Thoracic aorta (tissue), 2 donors: ENCODE measurements at regions not wholly inside any gene's neighbourhood (a gene's known extent, or its start where the extent isn't known, plus 50 kb on each side); places are given as distances from the start of the nearest gene placed in this dataset.

Experiments used
- ATAC-seq: fragments of 150-250 bp; one replicate; pipeline ENCODE4 v1.8.0; 2017; ENCODE audit warnings: low read depth; ENCODE audit not compliant: insufficient number of reproducible peaks, low FRiP score
- DNase-seq: peaks from one replicate; pipeline ENCODE4 v3.0.0-alpha.2; 2020; ENCODE audit warnings: low spot score
- H3K27ac ChIP-seq, 2 donors: fragments of 200-600 bp; sonication (generic); 1 replicate in 1 of 2; 2 replicates in 1 of 2; pipeline ENCODE4 v1.5.1; 2016; ENCODE audit warnings: mild to moderate bottlenecking in 2 of 2, moderate library complexity in 2 of 2
- H3K27me3 ChIP-seq: fragments of 200-600 bp; sonication (generic); replicated peaks from 2 replicates; pipeline ENCODE4 v1.6.0; 2016; ENCODE audit warnings: mild to moderate bottlenecking; ENCODE audit not compliant: insufficient read depth
- H3K36me3 ChIP-seq: fragments of 200-600 bp; sonication (generic); one replicate; pipeline ENCODE4 v1.5.1; 2016
- H3K4me1 ChIP-seq, 2 donors: fragments of 200-600 bp; sonication (generic); 1 replicate in 1 of 2; 2 replicates in 1 of 2; pipeline versions ENCODE4 v1.5.1 to v1.6.0; 2016; ENCODE audit warnings: low read depth in 2 of 2, mild to moderate bottlenecking in 1 of 2; ENCODE audit not compliant: control insufficient read depth in 1 of 2
- H3K4me3 ChIP-seq: fragments of 200-600 bp; sonication (generic); 2 replicates; pipeline ENCODE4 v1.5.1; 2016; ENCODE audit warnings: mild to moderate bottlenecking
- H3K9me3 ChIP-seq: fragments of 200-600 bp; sonication (generic); 2 replicates; pipeline ENCODE4 v1.5.1; 2016
- TF ChIP-seq, protein P1 (sequence below): fragments of 200-600 bp; sonication (generic); IDR thresholded peaks from one replicate; pipeline ENCODE4 v1.5.1; 2019; ENCODE audit warnings: antibody characterized with exemption

DNA sequence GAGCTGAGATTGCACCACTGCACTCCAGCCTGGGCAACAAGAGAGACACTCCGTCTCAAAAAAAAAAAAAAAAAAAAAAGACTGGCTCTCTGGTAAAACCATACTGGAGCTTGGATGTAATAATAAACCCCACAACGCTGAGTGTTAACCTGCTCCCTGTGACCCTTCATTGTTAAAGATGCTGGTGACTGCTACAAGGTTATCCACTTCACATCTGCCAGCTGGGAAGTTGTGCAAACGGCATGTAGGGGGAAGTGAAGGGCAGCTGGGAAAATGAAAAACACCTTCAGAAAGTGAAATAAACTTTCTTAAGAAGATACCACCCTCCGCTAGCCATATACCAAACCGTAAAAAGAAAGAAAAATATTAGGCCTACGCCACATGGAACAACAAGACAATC lies 131.0 kb upstream of the NUDT7 start:
- no peak overlapping the region for H3K27ac ChIP-seq
- H3K4me1 ChIP-seq: no peaks in the 10 kb centered on the region
- H3K9me3 ChIP-seq: no peaks in the 10 kb centered on the region
- H3K27me3 ChIP-seq: no peaks in the 10 kb centered on the region
- DNase-seq (no peak), ATAC-seq (no peak)
- H3K36me3 ChIP-seq: no peaks in the 10 kb centered on the region
- H3K4me3 ChIP-seq: no peak overlapping the region
- TF ChIP-seq, protein P1, sequence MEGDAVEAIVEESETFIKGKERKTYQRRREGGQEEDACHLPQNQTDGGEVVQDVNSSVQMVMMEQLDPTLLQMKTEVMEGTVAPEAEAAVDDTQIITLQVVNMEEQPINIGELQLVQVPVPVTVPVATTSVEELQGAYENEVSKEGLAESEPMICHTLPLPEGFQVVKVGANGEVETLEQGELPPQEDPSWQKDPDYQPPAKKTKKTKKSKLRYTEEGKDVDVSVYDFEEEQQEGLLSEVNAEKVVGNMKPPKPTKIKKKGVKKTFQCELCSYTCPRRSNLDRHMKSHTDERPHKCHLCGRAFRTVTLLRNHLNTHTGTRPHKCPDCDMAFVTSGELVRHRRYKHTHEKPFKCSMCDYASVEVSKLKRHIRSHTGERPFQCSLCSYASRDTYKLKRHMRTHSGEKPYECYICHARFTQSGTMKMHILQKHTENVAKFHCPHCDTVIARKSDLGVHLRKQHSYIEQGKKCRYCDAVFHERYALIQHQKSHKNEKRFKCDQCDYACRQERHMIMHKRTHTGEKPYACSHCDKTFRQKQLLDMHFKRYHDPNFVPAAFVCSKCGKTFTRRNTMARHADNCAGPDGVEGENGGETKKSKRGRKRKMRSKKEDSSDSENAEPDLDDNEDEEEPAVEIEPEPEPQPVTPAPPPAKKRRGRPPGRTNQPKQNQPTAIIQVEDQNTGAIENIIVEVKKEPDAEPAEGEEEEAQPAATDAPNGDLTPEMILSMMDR: no peak

DNA sequence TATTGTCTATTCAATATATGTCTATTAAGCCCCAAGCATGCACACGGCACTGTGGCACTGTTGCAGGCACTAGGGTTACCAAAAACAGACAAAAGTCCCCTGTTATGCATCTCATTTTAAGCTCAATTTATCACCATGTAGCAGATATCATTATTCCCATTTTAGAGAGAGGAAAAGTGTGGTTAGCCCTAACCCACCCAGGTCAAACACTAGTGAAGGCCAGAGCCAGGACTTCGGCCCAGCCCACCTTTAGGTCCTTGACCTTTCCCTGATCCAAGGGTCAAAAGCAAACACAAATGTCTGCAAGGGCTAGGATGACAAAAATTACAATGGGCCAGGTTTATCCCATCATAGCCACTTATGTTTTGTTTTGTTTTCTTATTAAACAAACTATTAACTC lies 130.3 kb upstream of the NUDT7 start:
- TF ChIP-seq, protein P1: no peak

DNA sequence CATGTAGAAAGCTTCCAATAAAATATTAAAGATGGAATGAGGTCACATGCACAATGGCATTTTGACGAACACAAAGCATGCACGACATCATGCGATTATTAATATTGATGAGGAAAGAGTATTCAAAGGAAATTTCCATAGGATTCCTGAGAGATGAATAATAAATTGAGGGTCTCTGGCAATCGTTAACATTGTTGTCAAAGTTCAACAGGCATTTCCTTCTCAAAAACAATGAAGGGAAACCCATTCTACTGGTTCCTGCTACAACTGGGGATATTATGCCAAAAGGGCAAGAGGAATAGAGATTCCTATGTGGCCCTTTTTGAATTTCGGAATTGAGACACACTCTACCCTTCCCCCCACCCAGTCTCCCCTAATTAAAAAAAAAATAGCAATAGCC lies 128.3 kb upstream of the NUDT7 start:
- H3K4me1 ChIP-seq: no peaks in the 10 kb centered on the region
- no peak for ATAC-seq
- TF ChIP-seq, protein P1: no peak
- no peak for DNase-seq
- H3K4me3 ChIP-seq: no peak overlapping the region
- no peaks in the 10 kb centered on the region for H3K9me3 ChIP-seq
- H3K27me3 ChIP-seq: no peaks in the 10 kb centered on the region
- no peak overlapping the region for H3K27ac ChIP-seq
- H3K36me3 ChIP-seq: no peaks in the 10 kb centered on the region

More for the DNA sequence above, 130.3 kb upstream of the NUDT7 start:
- Histone ChIP-seq H3K4me3 (no peak overlapping the region), H3K4me1 (no peaks in the 10 kb centered on the region), H3K9me3 (no peaks in the 10 kb centered on the region), H3K27ac (no peak overlapping the region), H3K36me3 (no peaks in the 10 kb centered on the region), H3K27me3 (no peaks in the 10 kb centered on the region)
- no peak for DNase-seq
- ATAC-seq: no peak

DNA sequence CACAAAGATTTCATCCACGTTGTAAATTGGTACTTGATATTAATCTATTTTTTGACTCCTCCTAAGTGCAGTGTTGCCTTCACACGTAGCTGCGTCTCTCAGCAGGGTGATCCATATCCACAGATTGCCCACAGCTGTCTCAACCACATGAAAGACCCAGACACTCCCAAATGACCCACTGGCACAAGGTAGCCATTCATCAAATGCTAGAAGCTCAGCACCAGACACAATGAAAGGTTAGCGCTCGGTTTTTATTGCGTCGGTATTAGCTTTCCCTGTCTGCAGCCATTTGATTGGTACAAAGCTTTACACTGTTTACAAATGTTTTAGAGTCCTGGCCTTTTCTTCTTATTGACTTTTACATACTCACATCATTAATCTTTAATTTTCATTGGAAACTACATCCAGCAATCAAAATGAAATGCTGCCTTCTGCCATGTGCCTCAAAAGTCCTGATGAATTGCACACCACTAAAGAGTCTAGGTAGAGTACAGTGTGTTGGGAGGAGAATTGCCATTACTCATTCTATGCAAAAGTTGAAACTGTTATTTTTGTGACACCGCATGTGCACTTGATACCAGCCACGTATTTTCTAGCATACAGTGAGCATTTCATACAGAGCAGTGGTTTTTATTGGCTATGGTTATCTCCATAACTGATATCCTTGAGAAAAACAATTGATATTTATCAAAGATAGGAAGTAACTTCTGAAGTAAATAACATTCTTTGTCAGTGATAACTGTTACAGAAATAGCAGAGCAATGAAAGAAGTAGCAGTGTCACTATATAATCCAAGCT lies 127.3 kb upstream of the NUDT7 start:
- DNase-seq (no peak), ATAC-seq (no peak)
- TF ChIP-seq, protein P1: no peak
- Histone ChIP-seq H3K27me3 (no peaks in the 10 kb centered on the region), H3K4me1 (no peaks in the 10 kb centered on the region), H3K4me3 (no peak overlapping the region), H3K27ac (no peak overlapping the region), H3K36me3 (no peaks in the 10 kb centered on the region), H3K9me3 (no peaks in the 10 kb centered on the region)

DNA sequence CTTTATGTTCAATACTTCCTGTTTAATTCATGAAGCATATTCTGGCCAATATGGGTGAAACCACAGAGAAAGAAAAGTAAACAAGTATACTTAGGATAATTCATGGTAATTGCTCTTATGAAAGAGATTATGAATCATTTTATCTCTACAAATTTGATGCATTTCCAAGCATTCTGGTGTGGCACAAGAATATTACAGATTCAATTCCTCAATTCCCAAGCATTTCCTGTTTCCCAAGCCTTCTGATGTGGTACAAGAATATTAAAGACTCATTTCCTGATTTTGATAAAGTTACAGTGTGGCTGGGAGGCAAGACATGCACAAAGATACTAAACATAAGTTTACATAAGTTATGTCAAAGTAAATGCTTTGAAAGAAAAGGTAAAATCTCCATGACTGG lies 126.1 kb upstream of the NUDT7 start:
- ATAC-seq (no peak), DNase-seq (no peak)
- Histone ChIP-seq H3K4me3 (no peak overlapping the region), H3K4me1 (no peaks in the 10 kb centered on the region), H3K27me3 (no peaks in the 10 kb centered on the region), H3K27ac (no peak overlapping the region), H3K9me3 (peaks cover 4% of the 10 kb centered on the region), H3K36me3 (no peaks in the 10 kb centered on the region)
- TF ChIP-seq, protein P1: no peak
